Muscle of leg (tissue), 3 donors: ENCODE measurements at regions not wholly inside any gene's neighbourhood (a gene's known extent, or its start where the extent isn't known, plus 50 kb on each side); places are given as distances from the start of the nearest gene placed in this dataset.

ENCODE experiments used
- DNase-seq: peaks from one replicate; pipeline ENCODE4 v3.0.0; 2013
- H3K27ac ChIP-seq: one replicate; pipeline ENCODE4 v1.5.1; 2013; ENCODE audit warnings: mild to moderate bottlenecking, low read length, control low read depth
- H3K27me3 ChIP-seq: one replicate; pipeline ENCODE4 v1.6.1; 2013; ENCODE audit warnings: low read length; ENCODE audit not compliant: control insufficient read depth, insufficient read depth
- H3K36me3 ChIP-seq: one replicate; pipeline ENCODE4 v1.6.1; 2013; ENCODE audit warnings: low read length; ENCODE audit not compliant: control insufficient read depth, insufficient read depth
- H3K4me1 ChIP-seq: one replicate; pipeline ENCODE4 v1.6.1; 2013; ENCODE audit warnings: low read length; ENCODE audit not compliant: control insufficient read depth, insufficient read depth
- H3K4me3 ChIP-seq: one replicate; pipeline ENCODE4 v1.5.1; 2013; ENCODE audit warnings: low read length, control low read depth
- H3K9me3 ChIP-seq: replicated peaks from 2 replicates; pipeline ENCODE4 v1.6.1; 2013; ENCODE audit warnings: low read depth, low read length; ENCODE audit not compliant: control insufficient read depth
- WGBS: methylation state at CpG from one replicate; pipeline ENCODE4 v1.1.5; 2013; ENCODE audit warnings: missing lambda C conversion rate; ENCODE audit not compliant: insufficient coverage; 5-methylcytosine and 5-hydroxymethylcytosine counted together

GRCh38 chr6:21491955-21492354 lies 101.6 kb upstream of the SOX4 start:
- WGBS: no CpG with 5 or more reads among the region's 3 CpGs
- Histone ChIP-seq H3K4me1 (no peaks in the 10 kb centered on the region), H3K27ac (no peak overlapping the region), H3K4me3 (no peak overlapping the region), H3K27me3 (no peaks in the 10 kb centered on the region), H3K9me3 (no peaks in the 10 kb centered on the region), H3K36me3 (no peaks in the 10 kb centered on the region)
- no peak for DNase-seq

GRCh38 chr6:21494505-21494904 lies 99.0 kb upstream of the SOX4 start:
- Histone ChIP-seq H3K9me3 (no peaks in the 10 kb centered on the region), H3K4me1 (no peaks in the 10 kb centered on the region), H3K36me3 (no peaks in the 10 kb centered on the region), H3K4me3 (no peak overlapping the region), H3K27ac (no peak overlapping the region), H3K27me3 (no peaks in the 10 kb centered on the region)
- DNase-seq: no peak
- 95% methylated on average over 5 of the region's 8 CpGs for WGBS

DNA sequence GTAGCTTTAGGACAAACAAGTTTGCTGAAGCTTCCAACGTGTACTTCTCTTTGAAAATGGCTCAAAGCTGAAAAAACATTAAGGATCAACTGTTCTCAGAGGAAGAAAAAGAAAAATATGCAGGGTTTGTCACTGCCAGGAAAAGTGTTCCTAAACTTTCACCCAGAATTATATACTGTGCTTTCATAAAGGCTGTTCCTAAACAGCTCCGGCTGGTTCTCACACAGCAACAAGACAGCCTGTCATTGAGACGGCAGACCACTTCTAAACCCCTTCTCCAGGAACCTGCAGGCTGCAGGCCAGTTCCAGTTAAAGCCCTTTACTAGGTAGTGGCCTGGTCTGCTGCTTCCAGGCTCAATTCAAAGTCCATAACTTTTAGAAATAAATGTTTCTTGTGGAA lies 97.4 kb upstream of the SOX4 start:
- H3K36me3 ChIP-seq: no peaks in the 10 kb centered on the region
- H3K4me3 ChIP-seq: no peak overlapping the region
- H3K9me3 ChIP-seq: no peaks in the 10 kb centered on the region
- peak overlapping the region; percentile 22 for H3K27ac ChIP-seq
- WGBS: no CpG with 5 or more reads among the region's 3 CpGs
- DNase-seq: peak; percentile 54
- H3K27me3 ChIP-seq: no peaks in the 10 kb centered on the region
- H3K4me1 ChIP-seq: peaks cover 9% of the 10 kb centered on the region

DNA sequence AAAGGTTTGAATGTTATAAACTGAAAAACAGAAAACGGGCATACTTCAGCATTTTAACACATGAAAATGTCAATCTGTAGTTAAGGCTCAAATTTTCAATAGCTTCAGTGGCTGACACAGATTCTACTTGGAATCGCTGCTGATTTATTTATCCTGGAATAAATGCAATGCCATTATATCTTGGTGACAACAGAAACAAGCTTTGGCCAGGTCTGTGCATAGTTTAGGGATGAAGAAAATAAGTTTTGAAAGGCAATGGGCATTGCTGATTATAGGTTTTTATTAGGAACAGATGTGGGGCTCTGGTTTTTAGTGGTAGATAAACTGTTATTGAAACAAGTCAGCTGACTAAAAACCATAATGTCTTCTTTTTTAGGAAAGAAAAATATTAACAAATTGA lies 96.8 kb upstream of the SOX4 start:
- H3K9me3 ChIP-seq: no peaks in the 10 kb centered on the region
- 30% methylated on average over 2 of the region's 2 CpGs for WGBS
- H3K4me3 ChIP-seq: no peak overlapping the region
- H3K36me3 ChIP-seq: no peaks in the 10 kb centered on the region
- DNase-seq: peak; percentile 58
- H3K27ac ChIP-seq: no peak overlapping the region
- H3K4me1 ChIP-seq: peaks cover 9% of the 10 kb centered on the region
- H3K27me3 ChIP-seq: no peaks in the 10 kb centered on the region

DNA sequence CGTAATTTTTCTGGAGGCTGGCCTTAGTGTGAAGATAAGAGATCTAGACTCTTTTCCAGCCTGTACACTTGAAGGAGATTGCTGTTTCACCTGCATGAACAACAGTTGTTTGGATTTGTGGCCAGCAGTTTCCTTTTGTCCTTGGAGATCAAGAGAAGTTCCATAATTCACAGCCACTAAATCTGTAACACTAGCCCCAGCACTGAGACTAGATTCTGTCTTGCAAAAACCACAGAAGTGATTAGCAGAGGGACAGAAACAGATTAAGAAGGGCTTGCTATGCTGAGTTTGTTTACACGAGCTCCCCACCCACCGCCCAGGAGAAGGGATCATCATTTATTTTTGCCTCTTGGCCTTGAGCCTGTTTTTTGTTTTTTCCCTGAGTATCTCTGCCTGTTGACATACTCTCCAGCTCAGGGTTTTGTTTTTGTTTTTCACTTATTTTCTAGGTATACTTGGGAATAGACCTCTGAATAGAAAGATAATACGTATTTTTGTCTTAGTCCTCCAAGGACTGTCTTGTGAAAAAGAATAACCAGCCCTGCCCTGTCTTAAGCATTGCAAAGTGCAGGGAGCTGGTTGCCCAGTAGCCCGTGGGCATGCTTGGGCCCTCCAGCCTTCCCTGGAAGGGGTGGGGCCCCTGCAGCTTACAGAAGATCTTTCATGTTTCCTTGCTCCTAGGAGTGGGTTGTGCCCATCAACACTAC lies 93.1 kb upstream of the SOX4 start:
- Histone ChIP-seq H3K9me3 (no peaks in the 10 kb centered on the region), H3K4me1 (peaks cover 9% of the 10 kb centered on the region), H3K4me3 (no peak overlapping the region), H3K27ac (no peak overlapping the region), H3K36me3 (no peaks in the 10 kb centered on the region), H3K27me3 (no peaks in the 10 kb centered on the region)
- WGBS: 67% methylated on average over 1 of the region's 5 CpGs
- no peak for DNase-seq

DNA sequence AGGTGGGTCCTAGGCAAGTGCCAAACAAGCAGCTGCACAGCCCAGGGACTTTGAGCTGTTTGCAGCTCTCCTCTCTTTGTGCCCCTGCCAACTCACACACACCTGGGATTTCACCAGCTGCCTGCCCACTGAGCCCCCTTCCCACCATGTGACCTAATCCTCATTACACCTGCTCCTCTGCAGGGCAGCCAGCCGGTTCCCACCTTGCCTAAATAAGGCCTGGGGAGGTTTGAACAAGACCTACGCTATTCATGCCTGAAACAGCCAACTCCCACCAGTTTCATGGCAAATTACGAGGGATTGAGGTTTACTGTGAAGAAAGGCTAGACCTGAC lies 92.6 kb upstream of the SOX4 start:
- Histone ChIP-seq H3K9me3 (no peaks in the 10 kb centered on the region), H3K27me3 (no peaks in the 10 kb centered on the region), H3K4me3 (no peak overlapping the region), H3K4me1 (peaks cover 9% of the 10 kb centered on the region), H3K27ac (no peak overlapping the region), H3K36me3 (no peaks in the 10 kb centered on the region)
- no CpG with 5 or more reads among the region's 3 CpGs for WGBS
- no peak for DNase-seq

GRCh38 chr6:21501815-21502214 lies 91.7 kb upstream of the SOX4 start:
- Histone ChIP-seq H3K4me3 (no peak overlapping the region), H3K27me3 (no peaks in the 10 kb centered on the region), H3K4me1 (peaks cover 9% of the 10 kb centered on the region), H3K36me3 (no peaks in the 10 kb centered on the region), H3K27ac (no peak overlapping the region), H3K9me3 (no peaks in the 10 kb centered on the region)
- WGBS: no CpG with 5 or more reads among the region's 1 CpG
- peak; percentile 33 for DNase-seq

- no CpG with 5 or more reads among the region's 1 CpG for WGBS
Observed at GRCh38 chr6:21502682-21503081, 90.9 kb upstream of the SOX4 start.

GRCh38 chr6:21504790-21505189 lies 88.8 kb upstream of the SOX4 start:
- DNase-seq: no peak
- WGBS: 46% methylated on average over 5 of the region's 6 CpGs

More at GRCh38 chr6:21502682-21503081, 90.9 kb upstream of the SOX4 start:
- no peak for DNase-seq
- H3K36me3 ChIP-seq: no peaks in the 10 kb centered on the region
- no peak overlapping the region for H3K4me3 ChIP-seq
- H3K9me3 ChIP-seq: no peaks in the 10 kb centered on the region
- no peaks in the 10 kb centered on the region for H3K27me3 ChIP-seq
- H3K4me1 ChIP-seq: peaks cover 9% of the 10 kb centered on the region
- H3K27ac ChIP-seq: no peak overlapping the region

GRCh38 chr6:21505574-21505990 lies 88.0 kb upstream of the SOX4 start:
- peaks cover 6% of the 10 kb centered on the region for H3K4me1 ChIP-seq
- H3K27me3 ChIP-seq: no peaks in the 10 kb centered on the region
- no peaks in the 10 kb centered on the region for H3K36me3 ChIP-seq
- 91% methylated on average over 4 of the region's 5 CpGs for WGBS
- H3K4me3 ChIP-seq: no peak overlapping the region
- no peaks in the 10 kb centered on the region for H3K9me3 ChIP-seq
- H3K27ac ChIP-seq: no peak overlapping the region
- no peak for DNase-seq

More at GRCh38 chr6:21504790-21505189, 88.8 kb upstream of the SOX4 start:
- Histone ChIP-seq H3K27me3 (no peaks in the 10 kb centered on the region), H3K4me1 (peaks cover 9% of the 10 kb centered on the region), H3K27ac (no peak overlapping the region), H3K36me3 (no peaks in the 10 kb centered on the region), H3K4me3 (no peak overlapping the region), H3K9me3 (no peaks in the 10 kb centered on the region)

DNA sequence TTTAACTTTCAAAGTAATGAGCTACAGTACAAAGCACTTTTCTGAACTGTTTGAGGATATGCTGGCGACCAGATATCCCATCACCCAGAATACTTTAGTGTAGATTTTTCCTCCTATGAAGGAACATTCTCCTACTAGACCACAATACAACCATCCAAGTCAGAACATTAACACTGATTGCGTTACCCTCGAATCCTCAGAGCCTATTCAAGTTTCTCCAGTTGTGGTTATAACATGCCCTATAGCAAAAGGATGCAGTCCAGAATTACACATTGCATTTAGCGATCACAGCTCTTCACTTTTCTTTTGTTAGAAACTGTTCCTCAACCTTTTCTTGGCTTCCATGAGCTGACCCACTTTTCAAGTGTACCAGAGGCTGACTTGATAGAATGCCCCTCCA lies 87.4 kb upstream of the SOX4 start:
- no peaks in the 10 kb centered on the region for H3K9me3 ChIP-seq

More for the DNA sequence above, 87.4 kb upstream of the SOX4 start:
- no peak overlapping the region for H3K4me3 ChIP-seq
- H3K27ac ChIP-seq: no peak overlapping the region
- H3K36me3 ChIP-seq: no peaks in the 10 kb centered on the region
- H3K27me3 ChIP-seq: no peaks in the 10 kb centered on the region
- no peak for DNase-seq
- H3K4me1 ChIP-seq: peaks cover under 1% of the 10 kb centered on the region
- 100% methylated on average over 4 of the region's 4 CpGs for WGBS
